ENCODE measurements at regions not wholly inside any gene's neighbourhood (a gene's known extent, or its start where the extent isn't known, plus 50 kb on each side); places are given as distances from the start of the nearest gene placed in this dataset.

GRCh38 chr17:77345260-77345910 is 204.6 kb downstream of the SEC14L1 start:
- TF ChIP-seq CTCF (conservative IDR thresholded peaks at IDR 0.05; ENCODE audit: low read depth, low read length): no peak
- H3K4me3 ChIP-seq (ENCODE audit: low read length): no peak overlapping the region
- no peak for DNase-seq (ENCODE audit: low read depth)

GRCh38 chr17:77346765-77347164 is 206.0 kb downstream of the SEC14L1 start:
- no peak overlapping the region for H3K4me3 ChIP-seq (ENCODE audit: low read length)
- no peak for DNase-seq (ENCODE audit: low read depth)
- no peak for TF ChIP-seq CTCF (conservative IDR thresholded peaks at IDR 0.05; ENCODE audit: low read depth, low read length)

GRCh38 chr17:77347544-77347943 is 206.8 kb downstream of the SEC14L1 start:
- H3K4me3 ChIP-seq (ENCODE audit: low read length): no peak overlapping the region
- DNase-seq (ENCODE audit: low read depth): no peak
- TF ChIP-seq CTCF (conservative IDR thresholded peaks at IDR 0.05; ENCODE audit: low read depth, low read length): no peak

- no peak for TF ChIP-seq CTCF (conservative IDR thresholded peaks at IDR 0.05; ENCODE audit: low read depth, low read length)
- H3K4me3 ChIP-seq (ENCODE audit: low read length): no peak overlapping the region
- no peak for DNase-seq (ENCODE audit: low read depth)
These were observed 209.4 kb downstream of the SEC14L1 start for GRCh38 chr17:77349976-77350830.

GRCh38 chr17:77352441-77352840 is 211.7 kb downstream of the SEC14L1 start:
- no peak overlapping the region for H3K4me3 ChIP-seq (ENCODE audit: low read length)
- TF ChIP-seq CTCF (conservative IDR thresholded peaks at IDR 0.05; ENCODE audit: low read depth, low read length): no peak
- no peak for DNase-seq (ENCODE audit: low read depth)

- DNase-seq (ENCODE audit: low read depth): no peak
- no peak for TF ChIP-seq CTCF (conservative IDR thresholded peaks at IDR 0.05; ENCODE audit: low read depth, low read length)
- no peak overlapping the region for H3K4me3 ChIP-seq (ENCODE audit: low read length)
These were observed 212.2 kb downstream of the SEC14L1 start for GRCh38 chr17:77352996-77353395.
